GM12878 (cell line): ENCODE measurements at regions not wholly inside any gene's neighbourhood (a gene's known extent, or its start where the extent isn't known, plus 50 kb on each side); places are given as distances from the start of the nearest gene placed in this dataset.
A peak's percentile ranks its signal among the peaks of the same experiment; 100 is the strongest.

Experiments used
- ATAC-seq: fragments of 200-7000 bp; cut with Tn5 transposase; 3 replicates; pipeline ENCODE4 v1.9.1; 2020; ENCODE audit warnings: mild to moderate bottlenecking, moderate library complexity
- BruUV-seq: library from RNA; stranded (reverse); fragments of 400-500 nt; replicated peaks from 2 replicates; lab custom pipeline; 2021; lab: Mats Ljungman, UMichigan
- CTCF ChIA-PET: fragments of 300-600 bp; sonication (Branson Sonifier 250); formaldehyde crosslinking; extraction: SDS; loops from one replicate; lab custom pipeline; 2021; ENCODE audit warnings: inconsistent platforms; lab: Yijun Ruan, JAX
- POLR2A ChIA-PET: fragments of 350-600 bp; formaldehyde crosslinking; extraction: SDS; loops from one replicate; lab custom pipeline; 2021; ENCODE audit warnings: inconsistent platforms; lab: Charles Lee
- RAD21 ChIA-PET: fragments of 300-600 bp; sonication (Branson Sonifier 250); formaldehyde crosslinking; loops from one replicate; lab custom pipeline; 2023; ENCODE audit warnings: antibody characterized with exemption; ENCODE audit not compliant: unreplicated experiment; lab: Charles Lee
- SMC1A ChIA-PET: fragments of 300-600 bp; sonication (Branson Sonifier 250); formaldehyde crosslinking; loops from one replicate; lab custom pipeline; 2023; ENCODE audit not compliant: unreplicated experiment, uncharacterized antibody; lab: Charles Lee
- DNase-seq: peaks from one replicate; pipeline ENCODE4 v3.0.0-alpha.2; 2011; ENCODE audit warnings: low read depth, low spot score
- FAIRE-seq: peaks from 3 replicates; lab custom pipeline; 2011; peaks lifted over from hg19 to GRCh38; lab: Jason Lieb, UNC
- H2AFZ ChIP-seq: 2 replicates; pipeline ENCODE4 v1.6.0; 2011; ENCODE audit warnings: low read depth, low read length, control low read depth; ENCODE audit not compliant: control insufficient read depth
- H3K27ac ChIP-seq: 2 replicates; pipeline ENCODE4 v1.5.1; 2011; ENCODE audit warnings: control low read depth; ENCODE audit not compliant: control insufficient read depth, insufficient read depth
- H3K27me3 ChIP-seq, 2 experiments: replicated peaks in 1 of 2; 2 replicates each; pipeline versions ENCODE4 v1.6.0 to v1.6.1; 2011; ENCODE audit warnings: low read length in 1 of 2; ENCODE audit not compliant: control insufficient read depth in 2 of 2, insufficient read depth in 2 of 2
- H3K36me3 ChIP-seq, 2 experiments: 2 replicates each; pipeline ENCODE4 v1.5.1; 2011; ENCODE audit warnings: low read length in 1 of 2; ENCODE audit not compliant: control insufficient read depth in 2 of 2, insufficient read depth in 2 of 2
- H3K4me1 ChIP-seq: 2 replicates; pipeline ENCODE4 v1.6.1; 2011; ENCODE audit warnings: mild to moderate bottlenecking, low read length, moderate library complexity, mixed read lengths; ENCODE audit not compliant: control insufficient read depth, insufficient read depth
- H3K4me2 ChIP-seq: 2 replicates; pipeline ENCODE4 v1.6.0; 2011; ENCODE audit warnings: control low read depth; ENCODE audit not compliant: control insufficient read depth, insufficient read depth
- H3K4me3 ChIP-seq: fragments of 200-600 bp; sonication (generic); 2 replicates; pipeline ENCODE4 v1.5.1; 2016
- H3K79me2 ChIP-seq: 2 replicates; pipeline ENCODE4 v1.6.0; 2011; ENCODE audit warnings: low read length; ENCODE audit not compliant: control insufficient read depth, insufficient read depth
- H3K9ac ChIP-seq: 2 replicates; pipeline ENCODE4 v1.8.0; 2011; ENCODE audit warnings: low read length, control low read depth, mixed read lengths; ENCODE audit not compliant: control insufficient read depth, insufficient read depth
- H3K9me3 ChIP-seq: replicated peaks from 3 replicates; pipeline ENCODE4 v1.5.1; 2011; ENCODE audit warnings: mild to moderate bottlenecking, low read length; ENCODE audit not compliant: control insufficient read depth, insufficient read depth
- H4K20me1 ChIP-seq: 2 replicates; pipeline ENCODE4 v1.6.0; 2011; ENCODE audit not compliant: control insufficient read depth, insufficient read depth
- CBX3 ChIP-seq: fragments of 200-600 bp; sonication (generic); IDR thresholded peaks from 2 replicates; pipeline ENCODE4 v1.6.1; 2016; ENCODE audit warnings: low read depth, borderline replicate concordance
- MXI1 ChIP-seq: fragments of 150-350 bp; IDR thresholded peaks from 2 replicates; pipeline ENCODE4 v1.6.1; 2011; ENCODE audit warnings: low read depth, mild to moderate bottlenecking, inconsistent platforms, low read length, improper control_type of control experiment
- PML ChIP-seq: IDR thresholded peaks from 2 replicates; pipeline ENCODE4 v1.6.1; 2012; ENCODE audit warnings: low read length, inconsistent platforms
- SIX5 ChIP-seq: IDR thresholded peaks from 2 replicates; pipeline ENCODE4 v1.6.1; 2011; ENCODE audit warnings: mild to moderate bottlenecking, low read depth, low read length, moderate library complexity; ENCODE audit not compliant: severe bottlenecking
- ZNF687 ChIP-seq: fragments of 450-650 bp; IDR thresholded peaks from 2 replicates; pipeline ENCODE4 v1.6.1; 2017; ENCODE audit warnings: mild to moderate bottlenecking, moderate library complexity
- WGBS: methylation state at CpG from one replicate; pipeline ENCODE4 v1.1.6; 2016; ENCODE audit warnings: low lambda C conversion rate; ENCODE audit not compliant: insufficient replicate concordance, insufficient coverage; ENCODE audit errors: missing lambda C conversion rate; 5-methylcytosine and 5-hydroxymethylcytosine counted together
- in situ Hi-C: fragments of 300-500 bp; cut with MboI; formaldehyde crosslinking; loops from 9 replicates; pipeline ENCODE4 v1.14.3; 2018; ENCODE audit warnings: mixed read lengths
- intact Hi-C: fragments of 100-400 bp; cut with micrococcal nuclease; formaldehyde crosslinking; loops from one replicate; pipeline ENCODE4 v1.14.2; 2022; ENCODE audit not compliant: unreplicated experiment
- TF ChIP-seq, protein P1 (sequence below): fragments of 450-650 bp; IDR thresholded peaks from 2 replicates; pipeline ENCODE4 v1.6.1; 2017; ENCODE audit warnings: mild to moderate bottlenecking, moderate library complexity

GRCh38 chr4:176864238-176864637, 71.5 kb upstream of the VEGFC start (continued):
- TF ChIP-seq, protein P1, sequence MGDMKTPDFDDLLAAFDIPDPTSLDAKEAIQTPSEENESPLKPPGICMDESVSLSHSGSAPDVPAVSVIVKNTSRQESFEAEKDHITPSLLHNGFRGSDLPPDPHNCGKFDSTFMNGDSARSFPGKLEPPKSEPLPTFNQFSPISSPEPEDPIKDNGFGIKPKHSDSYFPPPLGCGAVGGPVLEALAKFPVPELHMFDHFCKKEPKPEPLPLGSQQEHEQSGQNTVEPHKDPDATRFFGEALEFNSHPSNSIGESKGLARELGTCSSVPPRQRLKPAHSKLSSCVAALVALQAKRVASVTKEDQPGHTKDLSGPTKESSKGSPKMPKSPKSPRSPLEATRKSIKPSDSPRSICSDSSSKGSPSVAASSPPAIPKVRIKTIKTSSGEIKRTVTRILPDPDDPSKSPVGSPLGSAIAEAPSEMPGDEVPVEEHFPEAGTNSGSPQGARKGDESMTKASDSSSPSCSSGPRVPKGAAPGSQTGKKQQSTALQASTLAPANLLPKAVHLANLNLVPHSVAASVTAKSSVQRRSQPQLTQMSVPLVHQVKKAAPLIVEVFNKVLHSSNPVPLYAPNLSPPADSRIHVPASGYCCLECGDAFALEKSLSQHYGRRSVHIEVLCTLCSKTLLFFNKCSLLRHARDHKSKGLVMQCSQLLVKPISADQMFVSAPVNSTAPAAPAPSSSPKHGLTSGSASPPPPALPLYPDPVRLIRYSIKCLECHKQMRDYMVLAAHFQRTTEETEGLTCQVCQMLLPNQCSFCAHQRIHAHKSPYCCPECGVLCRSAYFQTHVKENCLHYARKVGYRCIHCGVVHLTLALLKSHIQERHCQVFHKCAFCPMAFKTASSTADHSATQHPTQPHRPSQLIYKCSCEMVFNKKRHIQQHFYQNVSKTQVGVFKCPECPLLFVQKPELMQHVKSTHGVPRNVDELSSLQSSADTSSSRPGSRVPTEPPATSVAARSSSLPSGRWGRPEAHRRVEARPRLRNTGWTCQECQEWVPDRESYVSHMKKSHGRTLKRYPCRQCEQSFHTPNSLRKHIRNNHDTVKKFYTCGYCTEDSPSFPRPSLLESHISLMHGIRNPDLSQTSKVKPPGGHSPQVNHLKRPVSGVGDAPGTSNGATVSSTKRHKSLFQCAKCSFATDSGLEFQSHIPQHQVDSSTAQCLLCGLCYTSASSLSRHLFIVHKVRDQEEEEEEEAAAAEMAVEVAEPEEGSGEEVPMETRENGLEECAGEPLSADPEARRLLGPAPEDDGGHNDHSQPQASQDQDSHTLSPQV = no peak
- TF ChIP-seq SIX5 = no peak
- TF ChIP-seq ZNF687 = no peak
- no peak for TF ChIP-seq PML

- Histone ChIP-seq H3K4me1 (no peaks in the 10 kb centered on the region), H4K20me1 (no peaks in the 10 kb centered on the region), H3K9me3 (no peaks in the 10 kb centered on the region), H3K79me2 (no peaks in the 10 kb centered on the region), H3K27ac (no peak overlapping the region), H3K4me2 (no peak overlapping the region), H3K27me3 (no peaks in the 10 kb centered on the region), H3K9ac (no peak overlapping the region), H2AFZ (no peak overlapping the region), H3K4me3 (no peak overlapping the region), H3K36me3 (no peaks in the 10 kb centered on the region)
- ChIA-PET CTCF (no interaction called here), SMC1A (interaction anchor here (1.0 kb wide), 1 partner anchor 159 kb away, joined by 3 read pairs; no protein-coding TSS in a partner anchor), RAD21 (no interaction called here), POLR2A (no interaction called here)
- no peak for TF ChIP-seq MXI1
- TF ChIP-seq CBX3 = no peak
- in situ Hi-C loops = no loop called here
- FAIRE-seq (no peak), DNase-seq (no peak), ATAC-seq (peak; percentile 25; the same call in 2 of the 3 replicates)
- no TSS peak for BruUV-seq
- intact Hi-C loops = no loop called here
- WGBS = 21% methylated on average over 2 of the region's 2 CpGs
Observed at GRCh38 chr4:176868676-176869075, 76.0 kb upstream of the VEGFC start.
